Adrenal gland (tissue), 9 donors: ENCODE measurements at regions not wholly inside any gene's neighbourhood (a gene's known extent, or its start where the extent isn't known, plus 50 kb on each side); places are given as distances from the start of the nearest gene placed in this dataset.

Source experiments
- DNase-seq, 7 donors: peaks; one replicate each; pipeline ENCODE4 v3.0.0-alpha.2; 2019 to 2020
- H3K27ac ChIP-seq, 5 donors: fragments of 200-600 bp; sonication (generic) in 4 of 5; 1 replicate in 3 of 5; 2 replicates in 2 of 5; pipeline versions ENCODE4 v1.5.1 to v1.8.0; 2016 to 2020; ENCODE audit warnings: mild to moderate bottlenecking in 1 of 5
- H3K27me3 ChIP-seq: fragments of 200-600 bp; 2 replicates; pipeline ENCODE4 v1.8.0; 2021
- H3K36me3 ChIP-seq, 2 donors: fragments of 200-600 bp; replicated peaks in 1 of 2; 1 replicate in 1 of 2; 2 replicates in 1 of 2; pipeline versions ENCODE4 v1.5.1 to v1.8.0; 2018 to 2022
- H3K4me1 ChIP-seq, 2 donors: fragments of 200-600 bp; replicated peaks in 1 of 2; 1 replicate in 1 of 2; 2 replicates in 1 of 2; pipeline versions ENCODE4 v1.5.1 to v1.8.0; 2018 to 2021
- H3K4me3 ChIP-seq, 4 donors: fragments of 200-600 bp; sonication (generic) in 3 of 4; one replicate each; pipeline ENCODE4 v1.5.1; 2016 to 2018
- H3K9me3 ChIP-seq, 3 donors: fragments of 200-600 bp; sonication (generic) in 1 of 3; replicated peaks in 1 of 3; 1 replicate in 2 of 3; 2 replicates in 1 of 3; pipeline versions ENCODE4 v1.5.1 to v1.8.0; 2016 to 2021
- CTCF ChIP-seq, 6 experiments: fragments of 450-650 bp in 4 of 6; fragments of 200-600 bp in 2 of 6; sonication (generic) in 1 of 6; IDR thresholded peaks; 1 replicate in 5 of 6; 2 replicates in 1 of 6; pipeline versions ENCODE4 v1.5.1 to v1.8.0; 2016 to 2021; ENCODE audit warnings: antibody characterized with exemption in 6 of 6, mild to moderate bottlenecking in 2 of 6, moderate library complexity in 1 of 6
- POLR2A ChIP-seq, 2 donors: fragments of 450-650 bp; IDR thresholded peaks; one replicate each; pipeline ENCODE4 v1.6.1; 2017; ENCODE audit warnings: antibody characterized with exemption in 2 of 2, mild to moderate bottlenecking in 2 of 2, moderate library complexity in 1 of 2
- WGBS, 4 donors: extraction: QIAGEN DNeasy Blood & Tissue Kit in 2 of 4; methylation state at CpG; one replicate each; pipeline versions ENCODE4 v1.1.5 to v1.1.7; 2013 to 2017; 5-methylcytosine and 5-hydroxymethylcytosine counted together
- intact Hi-C, 2 donors: fragments of 100-400 bp; cut with DNase I; formaldehyde crosslinking; loops; one replicate each; pipeline versions ENCODE4 v1.14.1 to v1.15.0; 2022 to 2023
- donor health status: healthy with polysubstance abuse.
- donor health status: Bipolar disorder and iron deficiency.
- donor health status: DM: yes; HTN: yes; CAD: no.
- donor health status: DM: no; HTN: no; CAD: no.
- donor health status: DM: no; HTN: no; CAD: no.

GRCh38 chr11:97163631-97164191 lies 773.9 kb downstream of the JRKL start:
- intact Hi-C loops = no loop called here
- no peak for DNase-seq
- Histone ChIP-seq H3K4me1 (no peaks in the 10 kb centered on the region), H3K27ac (no peak overlapping the region), H3K4me3 (no peak overlapping the region), H3K27me3 (no peaks in the 10 kb centered on the region), H3K9me3 (no peaks in the 10 kb centered on the region), H3K36me3 (no peaks in the 10 kb centered on the region)
- TF ChIP-seq POLR2A (IDR thresholded peaks at IDR 0.05) = no peak
- no peak for TF ChIP-seq CTCF (IDR thresholded peaks at IDR 0.05)
- 79 to 87% (median 85%) methylated on average over 4 of the region's 4 CpGs for WGBS, 4 donors

GRCh38 chr11:97201743-97202612 lies 812.2 kb downstream of the JRKL start:
- 61 to 100% (median 79%) methylated on average over 1 to 3 of the region's 3 CpGs for WGBS, 4 donors
- TF ChIP-seq CTCF (IDR thresholded peaks at IDR 0.05) = no peak
- TF ChIP-seq POLR2A (IDR thresholded peaks at IDR 0.05) = no peak
- Histone ChIP-seq H3K9me3 (no peaks in the 10 kb centered on the region), H3K27ac (no peak overlapping the region), H3K4me1 (no peaks in the 10 kb centered on the region), H3K27me3 (no peaks in the 10 kb centered on the region), H3K4me3 (no peak overlapping the region), H3K36me3 (no peaks in the 10 kb centered on the region)
- intact Hi-C loops = no loop called here
- DNase-seq = no peak

GRCh38 chr11:97202613-97203292 lies 812.9 kb downstream of the JRKL start:
- Histone ChIP-seq H3K4me1 (no peaks in the 10 kb centered on the region), H3K4me3 (no peak overlapping the region), H3K27ac (no peak overlapping the region), H3K9me3 (no peaks in the 10 kb centered on the region), H3K27me3 (no peaks in the 10 kb centered on the region), H3K36me3 (no peaks in the 10 kb centered on the region)
- DNase-seq = no peak
- 63 to 82% (median 76%) methylated on average over 7 to 8 of the region's 8 CpGs for WGBS, 4 donors
- TF ChIP-seq POLR2A (IDR thresholded peaks at IDR 0.05) (no peak), CTCF (IDR thresholded peaks at IDR 0.05) (no peak)
- intact Hi-C loops = no loop called here

GRCh38 chr11:97218011-97218410 lies 828.2 kb downstream of the JRKL start:
- intact Hi-C loops = no loop called here
- no peak for TF ChIP-seq CTCF (IDR thresholded peaks at IDR 0.05)
- TF ChIP-seq POLR2A (IDR thresholded peaks at IDR 0.05) = no peak
- Histone ChIP-seq H3K36me3 (no peaks in the 10 kb centered on the region), H3K4me1 (no peaks in the 10 kb centered on the region), H3K4me3 (no peak overlapping the region), H3K9me3 (no peaks in the 10 kb centered on the region), H3K27me3 (no peaks in the 10 kb centered on the region), H3K27ac (no peak overlapping the region)
- WGBS, 4 donors = 79 to 90% (median 85%) methylated on average over 3 of the region's 3 CpGs
- DNase-seq = no peak
